ENCODE measurements at regions not wholly inside any gene's neighbourhood (a gene's known extent, or its start where the extent isn't known, plus 50 kb on each side); places are given as distances from the start of the nearest gene placed in this dataset.

GRCh38 chr6:144548536-144548935 is 263.4 kb downstream of the UTRN start:
- TF ChIP-seq POLR2A (IDR thresholded peaks at IDR 0.05), result no peak
- TF ChIP-seq CTCF (IDR thresholded peaks at IDR 0.05), result no peak
